Bronchial epithelial cell (primary cell): ENCODE measurements at regions not wholly inside any gene's neighbourhood (a gene's known extent, or its start where the extent isn't known, plus 50 kb on each side); places are given as distances from the start of the nearest gene placed in this dataset.
"Not testable (repeated sequence)": the region's sequence is repeated elsewhere in the genome, so short reads cannot be mapped to it uniquely, and the experiment has no call there.

Source experiments
- DNase-seq: peaks from one replicate; pipeline ENCODE4 v3.0.0-alpha.2; 2010; ENCODE audit warnings: low read depth
- FAIRE-seq: peaks from 2 replicates; lab custom pipeline; 2011; peaks lifted over from hg19 to GRCh38; lab: Jason Lieb, UNC
- H3K27me3 ChIP-seq: 2 replicates; pipeline ENCODE4 v1.5.1; 2011; ENCODE audit warnings: low read length; ENCODE audit not compliant: control insufficient read depth, insufficient read depth
- H3K36me3 ChIP-seq: 2 replicates; pipeline ENCODE4 v1.5.1; 2011; ENCODE audit warnings: low read length; ENCODE audit not compliant: control insufficient read depth, insufficient read depth
- H3K4me3 ChIP-seq: 2 replicates; pipeline ENCODE4 v1.5.1; 2011; ENCODE audit warnings: mild to moderate bottlenecking, low read depth, low read length, control low read depth
- CTCF ChIP-seq: IDR thresholded peaks from 2 replicates; pipeline ENCODE4 v1.5.1; 2011; ENCODE audit warnings: mild to moderate bottlenecking, moderate library complexity, low read length, control low read depth, inconsistent platforms; ENCODE audit not compliant: insufficient read depth, severe bottlenecking

- no peaks in the 10 kb centered on the region for H3K27me3 ChIP-seq
- no peak overlapping the region for H3K4me3 ChIP-seq
- no peaks in the 10 kb centered on the region for H3K36me3 ChIP-seq
- DNase-seq (peak; percentile 66), FAIRE-seq (no peak)
- TF ChIP-seq CTCF = peak; percentile 78
These were observed 233.5 kb upstream of the ATP5MC3 start for GRCh38 chr2:175414882-175415487.

GRCh38 chr2:175414191-175414881 is 232.8 kb upstream of the ATP5MC3 start:
- TF ChIP-seq CTCF = no peak
- Histone ChIP-seq H3K27me3 (no peaks in the 10 kb centered on the region), H3K4me3 (no peak overlapping the region), H3K36me3 (no peaks in the 10 kb centered on the region)
- no peak for DNase-seq
- FAIRE-seq = no peak

GRCh38 chr2:175410941-175411340 is 229.4 kb upstream of the ATP5MC3 start:
- H3K27me3 ChIP-seq, FAIRE-seq: not testable (repeated sequence)

GRCh38 chr2:175404839-175405238 is 223.3 kb upstream of the ATP5MC3 start:
- Histone ChIP-seq H3K36me3 (no peaks in the 10 kb centered on the region), H3K27me3 (no peaks in the 10 kb centered on the region), H3K4me3 (no peak overlapping the region)
- TF ChIP-seq CTCF = no peak
- no peak for DNase-seq
- no peak for FAIRE-seq

More at GRCh38 chr2:175410941-175411340, 229.4 kb upstream of the ATP5MC3 start:
- H3K4me3 ChIP-seq, H3K36me3 ChIP-seq, DNase-seq: not testable (repeated sequence)

- Histone ChIP-seq H3K36me3 (no peaks in the 10 kb centered on the region), H3K4me3 (no peak overlapping the region), H3K27me3 (no peaks in the 10 kb centered on the region)
- TF ChIP-seq CTCF = no peak
- DNase-seq (no peak), FAIRE-seq (no peak)
These were observed 222.2 kb upstream of the ATP5MC3 start for GRCh38 chr2:175403599-175404221.

- DNase-seq (no peak), FAIRE-seq (no peak)
- no peaks in the 10 kb centered on the region for H3K36me3 ChIP-seq
- H3K27me3 ChIP-seq = no peaks in the 10 kb centered on the region
- TF ChIP-seq CTCF = no peak
- no peak overlapping the region for H3K4me3 ChIP-seq
These were observed 221.1 kb upstream of the ATP5MC3 start for GRCh38 chr2:175402571-175402970.
